ENCODE measurements at regions not wholly inside any gene's neighbourhood (a gene's known extent, or its start where the extent isn't known, plus 50 kb on each side); places are given as distances from the start of the nearest gene placed in this dataset.

GRCh38 chr6:139647016-139647415, 272.6 kb upstream of the CITED2 start:
- no peak for DNase-seq (ENCODE audit: low spot score)
- intact Hi-C loops (cut with DNase I): no loop called here

- no peak for DNase-seq (ENCODE audit: low spot score)
- intact Hi-C loops (cut with DNase I): no loop called here
Observed at GRCh38 chr6:139644821-139645220, 270.4 kb upstream of the CITED2 start.

GRCh38 chr6:139643986-139644385, 269.5 kb upstream of the CITED2 start:
- DNase-seq (ENCODE audit: low spot score): no peak
- intact Hi-C loops (cut with DNase I): no loop called here

- no peak for DNase-seq (ENCODE audit: low spot score)
- intact Hi-C loops (cut with DNase I): no loop called here
Observed at GRCh38 chr6:139642346-139642745, 267.9 kb upstream of the CITED2 start.

- intact Hi-C loops (cut with DNase I): no loop called here
- DNase-seq (ENCODE audit: low spot score): no peak
Observed at GRCh38 chr6:139641376-139641775, 266.9 kb upstream of the CITED2 start.

- no peak for DNase-seq (ENCODE audit: low spot score)
- intact Hi-C loops (cut with DNase I): no loop called here
Observed at GRCh38 chr6:139640921-139641320, 266.5 kb upstream of the CITED2 start.

- DNase-seq (ENCODE audit: low spot score): no peak
- intact Hi-C loops (cut with DNase I): no loop called here
Observed at GRCh38 chr6:139640448-139640847, 266.0 kb upstream of the CITED2 start.

GRCh38 chr6:139639507-139639906, 265.1 kb upstream of the CITED2 start:
- DNase-seq (ENCODE audit: low spot score): no peak

GRCh38 chr6:139638179-139638941, 263.9 kb upstream of the CITED2 start:
- DNase-seq (ENCODE audit: low spot score): no peak
- intact Hi-C loops (cut with DNase I): loop anchor here in 1 of 2 donors (5.0 kb wide), 1 partner anchor 616 kb away; no protein-coding TSS in a partner anchor

More at GRCh38 chr6:139639507-139639906, 265.1 kb upstream of the CITED2 start:
- intact Hi-C loops (cut with DNase I): loop anchor here in 1 of 2 donors (5.0 kb wide), 1 partner anchor 617 kb away; no protein-coding TSS in a partner anchor

- intact Hi-C loops (cut with DNase I): loop anchor here in 1 of 2 donors (5.0 kb wide), 1 partner anchor 615 kb away; no protein-coding TSS in a partner anchor
- DNase-seq (ENCODE audit: low spot score): no peak
Observed at GRCh38 chr6:139637766-139638165, 263.3 kb upstream of the CITED2 start.

GRCh38 chr6:139636391-139636790, 261.9 kb upstream of the CITED2 start:
- DNase-seq (ENCODE audit: low spot score): no peak
- intact Hi-C loops (cut with DNase I): loop anchor here in 1 of 2 donors (5.0 kb wide), 1 partner anchor 614 kb away; no protein-coding TSS in a partner anchor

GRCh38 chr6:139635401-139636130, 261.1 kb upstream of the CITED2 start:
- no peak for DNase-seq (ENCODE audit: low spot score)
- intact Hi-C loops (cut with DNase I): loop anchor here in 1 of 2 donors (5.0 kb wide), 1 partner anchor 613 kb away; no protein-coding TSS in a partner anchor

GRCh38 chr6:139632840-139633239, 258.4 kb upstream of the CITED2 start:
- intact Hi-C loops (cut with DNase I): no loop called here
- no peak for DNase-seq (ENCODE audit: low spot score)

- DNase-seq (ENCODE audit: low spot score): no peak
- intact Hi-C loops (cut with DNase I): loop anchor here in 1 of 2 donors (5.0 kb wide), 1 partner anchor 1494 kb away; no protein-coding TSS in a partner anchor
Observed at GRCh38 chr6:139628270-139628669, 253.8 kb upstream of the CITED2 start.

GRCh38 chr6:139627091-139627490, 252.6 kb upstream of the CITED2 start:
- DNase-seq (ENCODE audit: low spot score): no peak
- intact Hi-C loops (cut with DNase I): loop anchor here in 1 of 2 donors (5.0 kb wide), 1 partner anchor 1495 kb away; no protein-coding TSS in a partner anchor

- no peak for DNase-seq (ENCODE audit: low spot score)
- intact Hi-C loops (cut with DNase I): loop anchor here in 1 of 2 donors (5.0 kb wide), 1 partner anchor 1496 kb away; no protein-coding TSS in a partner anchor
Observed at GRCh38 chr6:139625998-139626975, 251.8 kb upstream of the CITED2 start.

GRCh38 chr6:139625081-139625939, 250.9 kb upstream of the CITED2 start:
- intact Hi-C loops (cut with DNase I): loop anchor here in 1 of 2 donors (5.0 kb wide), 1 partner anchor 1497 kb away; no protein-coding TSS in a partner anchor

GRCh38 chr6:139623372-139623771, 248.9 kb upstream of the CITED2 start:
- intact Hi-C loops (cut with DNase I): no loop called here
- DNase-seq (ENCODE audit: low spot score): no peak

More at GRCh38 chr6:139625081-139625939, 250.9 kb upstream of the CITED2 start:
- no peak for DNase-seq (ENCODE audit: low spot score)
